Kidney (tissue), 13 donors: ENCODE measurements at regions not wholly inside any gene's neighbourhood (a gene's known extent, or its start where the extent isn't known, plus 50 kb on each side); places are given as distances from the start of the nearest gene placed in this dataset.

Experiments used
- DNase-seq, 5 donors: peaks; one replicate each; pipeline ENCODE4 v3.0.0-alpha.2; 2013 to 2020
- FAIRE-seq: peaks from 2 replicates; lab custom pipeline; 2012; peaks lifted over from hg19 to GRCh38; lab: Jason Lieb, UNC
- H3K27ac ChIP-seq, 2 donors: one replicate each; pipeline ENCODE4 v1.7.0; 2013; ENCODE audit warnings: low read depth in 2 of 2, low read length in 2 of 2, inconsistent platforms in 1 of 2
- H3K27me3 ChIP-seq: one replicate; pipeline ENCODE4 v1.7.1; 2013; ENCODE audit warnings: low read length, inconsistent platforms; ENCODE audit not compliant: control insufficient read depth, insufficient read depth
- H3K36me3 ChIP-seq, 3 donors: one replicate each; pipeline versions ENCODE4 v1.7.0 to v1.7.1; 2013; ENCODE audit warnings: low read length in 3 of 3, control low read depth in 1 of 3, inconsistent platforms in 1 of 3; ENCODE audit not compliant: insufficient read depth in 3 of 3, control insufficient read depth in 2 of 3
- H3K4me1 ChIP-seq, 3 donors: one replicate each; pipeline versions ENCODE4 v1.7.0 to v1.7.1; 2013; ENCODE audit warnings: low read length in 3 of 3, inconsistent platforms in 1 of 3, low read depth in 1 of 3; ENCODE audit not compliant: control insufficient read depth in 2 of 3, insufficient read depth in 2 of 3
- H3K4me3 ChIP-seq, 3 donors: one replicate each; pipeline versions ENCODE4 v1.7.0 to v1.8.1; 2013; ENCODE audit warnings: low read length in 3 of 3, control low read depth in 1 of 3, inconsistent platforms in 1 of 3
- H3K9ac ChIP-seq, 3 donors: one replicate each; pipeline versions ENCODE4 v1.7.0 to v1.7.1; 2013; ENCODE audit warnings: low read length in 3 of 3, control low read depth in 1 of 3, inconsistent platforms in 1 of 3
- H3K9me3 ChIP-seq, 3 donors: one replicate each; pipeline versions ENCODE4 v1.7.0 to v1.7.1; 2013; ENCODE audit warnings: low read length in 3 of 3, control low read depth in 1 of 3, inconsistent platforms in 1 of 3; ENCODE audit not compliant: control insufficient read depth in 2 of 3, insufficient read depth in 1 of 3
- intact Hi-C: fragments of 100-400 bp; cut with DNase I; formaldehyde crosslinking; loops from one replicate; pipeline ENCODE4 v1.11.1; 2022
- TF ChIP-seq, protein P1 (sequence below): IDR thresholded peaks from 3 replicates; pipeline ENCODE4 v1.5.1; 2012; ENCODE audit warnings: mild to moderate bottlenecking, moderate library complexity, borderline replicate concordance; ENCODE audit not compliant: insufficient read depth; ENCODE audit errors: extremely low read depth
- donor health status: control.
- donor health status: control.
- donor health status: control.
- donor health status: control.
- donor health status: control.
- donor health status: DM: yes; HTN: yes; CAD: no.
- donor health status: Normal renal cell carcinoma (clear cell type).

DNA sequence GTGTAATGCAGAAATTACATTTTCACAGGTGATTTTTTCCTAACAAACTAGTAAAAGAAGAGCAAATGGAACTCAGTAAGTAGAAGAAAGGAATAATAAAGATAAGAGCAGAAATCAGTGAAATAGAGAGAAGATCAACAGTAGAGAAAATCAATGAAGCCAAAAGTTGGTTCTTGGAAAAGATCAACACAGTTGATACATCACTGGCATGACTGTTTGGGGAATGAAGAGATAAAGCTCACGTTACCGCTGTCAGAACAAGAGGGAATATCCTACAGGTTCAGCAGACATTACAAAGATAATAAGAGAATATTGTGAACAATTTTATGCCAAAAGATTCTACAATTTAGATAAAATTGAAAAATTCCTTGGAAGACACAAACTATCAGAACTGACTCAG, 146.4 kb downstream of the ACTR3B start:
- DNase-seq: no peak
- no peak for FAIRE-seq
- intact Hi-C loops: no loop called here
- Histone ChIP-seq H3K4me1 (peaks cover 0 to 13% (median 4%) of the 10 kb centered on the region in 3 donors), H3K9me3 (no peaks in the 10 kb centered on the region), H3K9ac (no peak overlapping the region), H3K27me3 (no peaks in the 10 kb centered on the region), H3K27ac (no peak overlapping the region), H3K4me3 (no peak overlapping the region), H3K36me3 (no peaks in the 10 kb centered on the region)
- TF ChIP-seq, protein P1, sequence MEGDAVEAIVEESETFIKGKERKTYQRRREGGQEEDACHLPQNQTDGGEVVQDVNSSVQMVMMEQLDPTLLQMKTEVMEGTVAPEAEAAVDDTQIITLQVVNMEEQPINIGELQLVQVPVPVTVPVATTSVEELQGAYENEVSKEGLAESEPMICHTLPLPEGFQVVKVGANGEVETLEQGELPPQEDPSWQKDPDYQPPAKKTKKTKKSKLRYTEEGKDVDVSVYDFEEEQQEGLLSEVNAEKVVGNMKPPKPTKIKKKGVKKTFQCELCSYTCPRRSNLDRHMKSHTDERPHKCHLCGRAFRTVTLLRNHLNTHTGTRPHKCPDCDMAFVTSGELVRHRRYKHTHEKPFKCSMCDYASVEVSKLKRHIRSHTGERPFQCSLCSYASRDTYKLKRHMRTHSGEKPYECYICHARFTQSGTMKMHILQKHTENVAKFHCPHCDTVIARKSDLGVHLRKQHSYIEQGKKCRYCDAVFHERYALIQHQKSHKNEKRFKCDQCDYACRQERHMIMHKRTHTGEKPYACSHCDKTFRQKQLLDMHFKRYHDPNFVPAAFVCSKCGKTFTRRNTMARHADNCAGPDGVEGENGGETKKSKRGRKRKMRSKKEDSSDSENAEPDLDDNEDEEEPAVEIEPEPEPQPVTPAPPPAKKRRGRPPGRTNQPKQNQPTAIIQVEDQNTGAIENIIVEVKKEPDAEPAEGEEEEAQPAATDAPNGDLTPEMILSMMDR: no peak

- no peak overlapping the region for H3K9ac ChIP-seq
- DNase-seq: no peak
- no peak overlapping the region for H3K27ac ChIP-seq
- H3K27me3 ChIP-seq: no peaks in the 10 kb centered on the region
- peaks cover 0 to 10% (median 9%) of the 10 kb centered on the region in 3 donors for H3K4me1 ChIP-seq
- no peak for FAIRE-seq
- TF ChIP-seq, protein P1: no peak
- intact Hi-C loops: no loop called here
- no peak overlapping the region for H3K4me3 ChIP-seq
- no peaks in the 10 kb centered on the region for H3K36me3 ChIP-seq
- H3K9me3 ChIP-seq: no peaks in the 10 kb centered on the region
These were observed 147.7 kb downstream of the ACTR3B start for GRCh38 chr7:152907042-152907761.

- Histone ChIP-seq H3K27me3 (no peaks in the 10 kb centered on the region), H3K27ac (no peak overlapping the region), H3K4me1 (peaks cover 0 to 12% (median 5%) of the 10 kb centered on the region in 3 donors), H3K36me3 (no peaks in the 10 kb centered on the region), H3K9me3 (peaks cover 0 to 1% (median 0%) of the 10 kb centered on the region in 3 donors), H3K4me3 (no peak overlapping the region), H3K9ac (no peak overlapping the region)
- intact Hi-C loops: no loop called here
- DNase-seq (peak in 3 of 5 donors; percentile 22 to 48 (median 23)), FAIRE-seq (no peak)
- TF ChIP-seq, protein P1: no peak
These were observed 149.7 kb downstream of the ACTR3B start for GRCh38 chr7:152909280-152909679.
